ENCODE measurements at regions not wholly inside any gene's neighbourhood (a gene's known extent, or its start where the extent isn't known, plus 50 kb on each side); places are given as distances from the start of the nearest gene placed in this dataset.

- TF ChIP-seq POLR2A (IDR thresholded peaks at IDR 0.05) = no peak
- no peak for TF ChIP-seq CTCF (IDR thresholded peaks at IDR 0.05)
Observed at GRCh38 chr1:191572479-191572878, 585.8 kb upstream of the RGS18 start.
